GM21423 (cell line): ENCODE measurements at regions not wholly inside any gene's neighbourhood (a gene's known extent, or its start where the extent isn't known, plus 50 kb on each side); places are given as distances from the start of the nearest gene placed in this dataset.

ENCODE experiments used
- ATAC-seq: cut with Tn5 transposase; IDR thresholded peaks from one replicate; pipeline ENCODE4 v1.9.1; 2021; ENCODE audit warnings: mild to moderate bottlenecking, moderate library complexity; ENCODE audit not compliant: unreplicated experiment

DNA sequence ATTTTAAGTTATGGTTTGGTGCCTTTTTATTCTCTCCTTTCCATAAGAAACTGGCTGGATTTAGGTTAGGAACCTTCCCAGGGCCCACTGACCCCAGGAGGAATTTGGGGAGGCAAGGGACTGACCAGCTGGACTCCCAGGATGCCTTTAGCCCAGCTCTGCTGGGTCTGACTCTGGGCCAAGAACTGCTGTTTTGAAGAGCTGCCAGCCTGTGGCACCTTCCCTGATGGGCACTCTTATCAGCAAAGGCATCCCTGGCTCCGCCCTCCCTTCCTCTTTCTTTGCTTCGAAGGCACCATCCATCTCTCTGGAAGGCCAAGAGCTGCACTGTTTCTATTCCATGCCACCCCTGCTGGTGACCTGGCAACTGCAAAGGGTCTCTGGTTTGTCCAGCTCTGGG is 174.7 kb downstream of the POU4F1 start:
- ATAC-seq, result no peak

DNA sequence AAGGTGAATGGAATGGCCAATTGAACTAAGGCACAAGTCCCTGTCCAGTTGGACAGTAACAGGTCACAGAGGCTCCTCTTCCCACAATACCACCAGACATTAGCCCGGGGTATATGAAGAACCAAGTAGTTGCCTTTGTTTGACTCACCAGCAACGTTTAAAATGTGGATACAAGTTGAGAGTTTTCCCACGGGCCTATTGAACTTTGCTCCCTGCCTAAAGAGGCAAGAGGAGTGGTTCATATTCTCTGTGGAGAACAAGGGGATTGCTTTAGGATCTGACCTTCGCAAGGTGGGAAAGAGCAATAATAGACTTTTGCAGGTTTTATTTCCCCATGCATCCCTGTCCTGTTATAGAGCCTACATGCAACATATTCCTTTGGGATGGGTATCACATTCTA is 177.2 kb downstream of the POU4F1 start:
- ATAC-seq, result no peak

DNA sequence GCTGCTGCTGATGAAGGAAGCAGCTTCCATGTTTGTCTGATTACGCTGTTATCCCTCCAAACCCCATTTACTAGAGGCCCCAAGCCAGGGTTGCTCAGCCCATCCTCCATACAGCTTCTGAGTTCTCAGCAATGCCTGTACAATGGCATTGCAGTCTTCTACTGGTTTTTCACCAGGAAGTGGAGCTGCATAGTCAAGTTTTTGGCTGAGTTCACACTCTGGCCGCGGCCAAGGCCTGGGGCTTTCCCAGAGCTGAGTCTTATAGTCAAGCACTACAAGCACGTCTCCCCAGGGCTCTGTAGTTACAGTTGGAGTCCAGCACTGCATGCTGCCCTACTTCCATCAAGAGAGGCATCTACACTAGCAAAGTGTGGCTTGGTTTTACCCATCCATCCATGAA is 182.5 kb downstream of the POU4F1 start:
- no peak for ATAC-seq

DNA sequence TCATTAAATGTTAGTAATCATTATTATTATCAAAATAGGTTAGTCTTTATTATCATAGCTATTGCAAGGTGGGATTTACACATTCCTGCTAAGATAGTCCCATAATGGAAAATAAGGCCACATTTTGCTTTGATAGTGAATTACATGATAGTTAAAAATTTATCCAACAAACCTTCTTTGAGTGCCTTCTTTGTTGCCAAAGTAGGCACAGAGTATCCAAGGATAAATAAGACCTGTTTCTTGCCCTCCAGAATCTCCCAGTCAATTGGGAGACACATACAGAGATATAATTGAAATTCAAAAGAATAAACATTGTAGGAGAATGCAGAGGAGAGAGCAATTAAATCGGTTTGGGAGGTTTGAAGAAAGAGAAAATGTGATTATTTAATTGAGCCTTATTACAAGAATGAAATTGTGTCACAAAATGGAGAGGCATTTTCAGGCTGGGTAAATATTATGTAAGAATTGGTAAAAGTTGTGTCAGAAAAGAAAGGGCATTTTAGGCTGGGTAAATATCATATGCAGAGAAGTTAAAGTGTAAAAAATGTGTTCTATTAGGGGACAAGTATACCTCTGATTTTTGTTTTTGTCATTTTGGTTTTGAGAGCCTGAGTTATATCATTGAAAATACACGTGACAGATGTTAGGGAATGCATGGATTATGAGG is 189.3 kb downstream of the POU4F1 start:
- no peak for ATAC-seq

DNA sequence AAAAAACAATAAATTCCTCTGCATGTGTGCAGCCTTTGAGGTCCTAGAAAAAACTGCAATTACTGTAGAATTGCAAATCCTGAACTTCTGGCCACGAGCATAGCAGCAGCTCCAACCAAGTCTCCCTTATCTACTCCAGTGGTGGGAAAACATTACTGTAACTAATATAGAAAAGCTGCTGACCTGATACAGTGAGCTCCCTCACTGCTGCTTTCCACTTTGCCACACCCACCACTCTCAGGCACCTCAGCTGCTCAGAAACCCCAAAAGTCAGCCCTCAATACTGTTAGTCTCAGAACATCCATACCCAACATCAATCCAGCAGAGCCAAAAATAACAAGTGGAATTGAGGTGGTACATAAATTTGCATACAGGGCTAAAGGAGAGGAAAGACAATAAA is 192.5 kb downstream of the POU4F1 start:
- ATAC-seq, result no peak

DNA sequence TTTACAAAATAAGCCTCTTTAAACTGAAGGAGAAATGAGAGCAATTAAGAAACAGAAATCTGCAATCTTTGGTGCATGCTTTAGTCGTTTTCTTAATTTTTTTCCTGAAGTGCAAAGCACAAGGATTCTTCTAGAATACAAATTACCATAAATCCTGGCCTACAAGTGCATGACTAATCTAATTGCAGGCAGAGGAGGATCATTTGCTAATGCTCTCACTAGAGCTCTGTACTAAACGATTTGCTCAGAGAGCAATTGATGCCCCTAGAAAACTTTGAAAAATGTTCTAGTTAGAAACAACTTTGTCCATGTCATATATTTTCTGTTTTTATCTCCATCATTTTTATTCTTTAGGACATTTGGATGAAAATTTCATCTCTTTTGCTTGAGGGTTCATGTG is 193.2 kb downstream of the POU4F1 start:
- no peak for ATAC-seq

DNA sequence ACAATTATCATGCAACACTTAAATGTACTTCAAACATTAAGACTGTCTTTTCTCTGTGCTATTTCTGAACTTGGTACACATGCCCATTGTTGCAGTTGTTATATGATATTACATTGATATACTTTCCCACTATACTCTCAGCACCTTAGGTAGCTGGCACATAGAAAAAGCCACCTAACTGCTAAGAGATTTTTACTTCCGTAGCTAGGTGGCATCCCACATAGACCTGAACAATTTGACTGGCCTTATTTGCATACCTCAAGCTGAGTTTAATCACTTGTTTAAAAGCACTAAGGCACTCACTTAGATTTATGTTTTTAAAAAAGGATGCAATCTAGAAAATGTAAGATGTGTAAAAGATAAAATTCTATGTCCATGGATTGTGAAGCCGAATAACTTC is 194.2 kb downstream of the POU4F1 start:
- no peak for ATAC-seq

DNA sequence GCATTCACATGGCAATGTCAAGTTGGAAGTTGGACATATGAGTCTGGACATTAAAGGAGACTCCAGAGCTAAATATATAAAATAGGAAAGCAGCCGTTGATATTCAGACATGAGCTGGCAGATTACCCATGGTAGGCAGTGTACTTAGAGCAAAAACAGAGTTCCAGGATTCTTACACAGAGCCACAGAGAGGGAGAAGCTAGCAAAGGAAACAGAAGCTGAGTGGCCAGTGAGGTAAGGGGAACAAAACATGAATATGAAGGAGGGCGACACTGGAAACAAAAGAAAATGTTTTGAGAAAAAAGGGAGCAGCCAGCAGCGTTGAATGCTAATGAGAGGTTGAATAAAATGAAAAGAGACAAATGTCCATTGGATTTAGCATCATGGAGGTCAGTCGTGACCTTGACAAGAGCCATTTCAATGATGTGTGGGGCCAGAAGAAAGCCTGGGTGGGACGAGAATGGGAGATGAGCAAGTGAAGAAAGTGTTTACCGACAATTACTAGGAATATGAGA is 198.4 kb downstream of the POU4F1 start:
- ATAC-seq, result no peak

DNA sequence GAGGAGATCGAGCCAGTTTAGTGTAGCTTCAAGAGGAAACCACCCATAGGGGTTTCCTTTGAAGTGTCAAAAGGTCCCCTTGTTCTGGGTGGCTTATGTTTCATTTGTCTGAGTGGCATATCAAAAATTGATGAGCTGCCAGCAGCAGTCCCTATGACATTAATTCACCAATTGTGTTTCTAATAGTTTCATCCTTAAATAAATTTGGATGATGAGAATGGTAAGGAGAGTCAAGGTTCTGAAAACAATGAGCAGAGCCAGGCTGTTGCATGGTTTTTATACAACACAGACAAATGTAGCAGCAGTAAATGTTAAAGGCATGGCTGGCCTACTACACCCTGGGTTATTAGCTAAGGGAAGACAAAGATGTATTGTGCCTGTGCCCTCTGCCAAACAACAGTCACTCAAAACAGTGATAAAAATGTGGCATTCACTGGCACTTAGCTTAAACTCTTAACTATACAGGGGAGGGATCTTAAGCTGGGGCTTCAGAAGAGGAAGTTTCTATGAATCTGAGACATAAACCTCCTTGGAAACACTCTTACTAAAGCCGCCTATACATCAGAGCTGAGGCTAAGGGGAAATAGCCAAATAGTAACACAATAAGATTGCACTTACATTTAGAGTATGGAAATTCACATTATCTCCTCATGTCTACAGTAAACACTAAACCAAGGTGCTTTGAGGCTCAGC is 200.5 kb downstream of the POU4F1 start:
- no peak for ATAC-seq

DNA sequence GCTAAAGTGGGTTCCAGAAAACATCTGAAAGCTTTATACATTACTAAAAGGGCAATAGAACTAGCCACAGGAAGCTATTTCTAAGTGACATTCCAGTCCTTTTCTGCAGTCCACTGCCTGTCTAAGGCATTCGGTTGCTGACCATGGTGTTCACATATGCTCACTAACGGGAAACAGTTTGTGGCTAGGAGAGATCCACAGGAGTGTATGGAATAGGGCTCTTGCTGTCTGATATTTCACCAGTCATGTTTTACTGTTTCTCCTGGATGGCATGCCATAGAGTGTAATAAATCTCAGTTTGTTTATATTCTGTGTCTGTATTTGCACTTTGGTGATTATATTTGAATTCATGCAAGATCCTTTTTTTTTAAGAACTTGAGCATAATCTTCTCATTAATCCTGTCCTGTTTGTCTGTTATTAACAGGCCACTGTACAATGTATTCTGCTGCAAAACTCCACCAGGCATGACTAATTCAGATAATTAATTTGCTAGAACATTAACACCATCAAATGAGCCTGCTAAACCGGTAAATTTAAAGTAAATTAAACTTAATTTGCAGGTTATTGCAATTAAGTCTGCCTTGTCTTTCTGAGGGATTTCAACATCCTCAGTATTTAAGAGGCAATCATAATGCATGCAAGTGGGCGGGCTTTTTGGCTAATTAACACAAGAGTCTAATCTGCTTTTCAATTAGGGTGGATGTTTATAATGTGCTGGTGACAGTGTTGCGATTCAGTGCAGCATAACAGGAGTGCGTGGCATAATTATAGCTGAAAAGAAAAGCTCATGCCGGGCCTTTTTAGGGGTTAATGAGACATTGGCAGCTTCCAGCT is 201.3 kb downstream of the POU4F1 start:
- ATAC-seq, result no peak

DNA sequence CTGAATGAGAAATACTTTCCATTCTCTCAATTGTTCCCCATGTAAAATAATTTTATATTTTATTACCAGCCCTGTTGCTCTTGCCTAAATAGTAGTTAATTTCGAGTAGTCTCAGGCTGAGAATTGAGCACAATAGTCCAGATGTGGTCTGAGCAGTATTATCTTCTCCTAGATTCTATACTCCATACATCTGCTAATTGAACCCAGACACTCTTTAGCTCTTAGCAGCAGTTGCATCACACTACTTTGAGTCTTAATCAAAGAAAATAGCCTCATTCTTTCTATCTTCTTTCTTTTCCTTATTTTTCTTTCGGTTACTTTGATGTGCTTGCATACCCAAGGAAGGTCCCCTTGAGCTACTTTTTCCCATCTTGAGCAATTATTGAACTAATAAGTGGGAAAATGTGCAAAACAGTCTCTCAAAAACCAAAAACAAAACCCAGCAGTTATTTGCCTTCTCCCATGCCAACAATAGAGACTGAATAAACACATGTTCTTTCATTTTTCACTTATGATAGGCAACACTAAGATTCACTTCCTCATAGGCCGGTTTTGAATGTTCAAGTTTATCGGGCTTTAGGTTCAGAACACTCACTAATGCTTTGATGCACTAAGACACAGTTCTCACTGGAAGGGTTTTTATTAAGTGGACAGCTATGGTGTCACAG is 204.5 kb downstream of the POU4F1 start:
- peak; percentile 91 for ATAC-seq

DNA sequence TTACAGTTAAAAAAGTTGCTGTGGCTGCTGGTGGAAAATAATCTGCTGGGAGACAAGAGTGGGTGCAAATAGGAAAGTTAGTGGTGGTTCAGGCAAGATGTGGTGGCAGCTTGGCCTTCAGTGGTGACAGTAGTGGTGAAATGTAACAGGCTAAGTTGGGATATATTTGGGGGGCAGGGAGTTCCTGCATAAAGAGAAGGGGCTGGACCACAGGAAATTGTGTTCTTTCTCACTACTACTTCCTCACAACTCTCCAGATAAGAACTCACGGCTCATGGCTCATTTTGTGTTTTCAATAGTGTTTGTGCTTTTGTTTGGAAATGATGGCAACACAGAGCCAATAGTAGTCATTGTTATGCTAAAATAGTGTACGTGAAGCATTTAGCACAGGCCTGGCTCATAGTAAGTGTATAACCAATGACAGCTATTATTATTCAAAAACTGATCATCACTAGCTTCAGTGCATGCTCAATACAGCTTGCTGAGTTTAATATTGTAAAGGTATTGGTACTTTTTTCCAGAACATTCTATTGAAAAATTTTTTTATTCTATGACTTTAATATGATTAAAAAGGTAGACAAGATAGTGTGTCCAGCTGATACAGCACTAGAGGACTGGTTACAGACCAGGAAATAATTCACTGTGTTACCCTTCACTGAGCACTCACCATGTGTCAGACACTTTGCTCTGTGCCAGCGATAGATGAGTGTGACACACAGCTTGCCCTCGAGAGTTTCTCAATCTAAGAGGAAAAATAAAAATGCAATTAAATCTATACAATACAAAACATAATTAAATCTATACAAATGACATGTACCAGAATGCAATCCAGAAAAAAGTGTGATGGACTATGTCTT is 209.8 kb downstream of the POU4F1 start:
- ATAC-seq, result no peak

DNA sequence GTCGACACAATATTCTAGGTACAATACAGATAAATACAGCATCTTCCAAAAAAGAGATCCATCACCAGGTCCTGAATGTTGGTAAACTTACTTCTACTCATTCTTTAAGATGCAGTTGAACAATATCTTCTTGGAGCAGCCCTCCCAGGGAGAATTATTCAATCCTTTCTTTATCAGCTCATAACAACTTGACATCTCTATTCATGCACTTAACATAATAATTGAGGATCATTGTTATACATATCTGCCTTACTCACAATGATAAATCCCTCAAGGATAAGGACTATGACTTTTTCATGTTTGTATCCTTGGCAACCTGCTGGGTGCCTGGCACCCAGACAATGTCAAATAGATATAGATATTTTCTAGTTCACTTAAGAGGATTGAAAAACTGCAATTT is 219.5 kb downstream of the POU4F1 start:
- no peak for ATAC-seq

DNA sequence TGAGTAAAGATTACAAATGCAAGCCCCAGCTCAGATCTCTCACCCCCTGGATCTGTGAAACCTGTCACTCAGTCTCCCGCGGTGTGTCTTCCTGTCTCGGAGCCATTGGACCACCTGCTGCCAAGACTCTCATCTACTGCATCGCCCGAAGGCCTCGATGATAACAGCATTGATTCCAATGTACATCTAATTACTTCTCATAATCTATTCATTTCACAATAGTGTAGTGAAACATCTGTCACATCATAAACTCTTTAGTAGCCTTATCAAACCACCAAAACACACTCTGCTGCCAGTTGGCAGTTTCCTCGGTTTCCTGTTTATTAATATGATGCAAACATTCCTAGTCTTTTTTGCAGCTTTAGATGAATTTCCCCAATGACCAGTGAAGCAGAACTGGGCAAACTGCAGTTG is 220.3 kb downstream of the POU4F1 start:
- ATAC-seq, result no peak

DNA sequence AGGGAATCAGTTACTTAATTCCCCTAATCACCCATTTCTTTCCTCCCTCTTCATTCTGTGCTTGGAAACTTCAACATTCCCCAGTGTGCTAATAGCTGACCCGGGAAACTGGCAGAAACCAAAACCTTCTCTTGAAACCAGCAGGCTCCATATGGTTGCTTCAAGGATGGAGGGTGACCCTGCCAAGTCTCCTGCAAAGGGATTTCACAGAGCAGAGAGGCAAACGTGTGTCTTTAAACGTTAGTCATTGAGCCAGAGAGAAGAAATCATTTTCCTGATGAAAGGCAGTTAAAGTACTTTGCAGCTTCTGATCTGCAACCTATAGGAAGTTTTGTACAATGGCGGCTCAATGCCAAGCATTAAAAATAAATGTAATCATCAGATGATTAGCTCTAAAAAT is 220.9 kb downstream of the POU4F1 start:
- no peak for ATAC-seq

DNA sequence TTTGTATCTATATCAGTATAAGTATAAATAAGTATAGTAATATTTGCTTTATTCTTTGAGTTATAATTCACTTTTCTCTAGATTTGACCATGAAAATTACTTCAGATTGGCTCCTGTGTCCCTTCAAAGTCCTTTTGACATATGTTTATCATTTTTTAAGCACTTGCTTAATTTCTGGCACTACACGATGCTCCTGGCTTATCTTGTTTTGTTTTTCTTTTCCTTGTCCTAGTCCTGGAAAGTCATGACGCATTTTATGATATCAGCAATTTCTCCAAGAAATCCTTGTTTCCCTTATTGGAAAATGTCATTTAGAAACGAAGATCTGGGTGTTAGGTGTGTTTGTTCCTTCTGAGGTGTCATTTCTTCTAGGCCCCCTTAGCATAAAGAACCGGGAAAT is 226.5 kb downstream of the POU4F1 start:
- ATAC-seq, result no peak

DNA sequence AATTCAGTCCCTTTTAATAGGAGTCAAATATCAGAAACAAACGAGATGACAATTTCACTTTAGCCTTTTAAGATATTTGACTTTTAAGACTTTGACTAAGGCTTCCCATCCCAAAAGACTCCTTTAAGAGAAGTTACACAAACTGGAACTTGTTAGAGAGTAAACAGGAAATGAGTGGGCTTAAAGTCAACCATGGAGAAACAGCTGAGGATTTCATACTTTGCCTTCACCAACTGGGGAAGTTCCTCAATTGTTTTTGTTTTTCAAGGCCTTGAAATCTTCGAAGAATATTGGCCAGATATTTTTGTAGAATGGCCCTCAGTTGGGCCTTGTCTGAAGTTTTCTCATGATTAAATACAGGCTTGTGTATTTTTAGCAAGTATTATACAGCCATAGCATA is 227.3 kb downstream of the POU4F1 start:
- ATAC-seq, result no peak

DNA sequence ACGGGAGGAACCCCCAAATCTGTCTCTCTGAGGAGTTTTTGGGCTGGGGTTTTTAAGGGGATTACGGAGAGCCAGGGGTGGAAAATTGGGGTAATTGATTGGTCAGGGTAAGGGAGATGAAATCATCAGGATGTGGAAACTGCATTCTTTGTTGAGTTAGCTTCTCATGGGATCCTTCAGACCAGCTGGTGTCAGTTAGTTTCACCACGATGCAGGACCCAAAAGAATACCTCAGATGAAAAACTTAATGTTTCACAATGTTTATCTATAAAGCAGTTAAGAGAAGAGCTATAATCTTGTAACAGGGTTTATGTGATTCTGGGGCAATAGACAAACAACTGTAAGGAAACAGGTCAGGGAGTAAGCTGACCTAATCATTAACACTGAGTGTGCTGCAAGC is 230.8 kb downstream of the POU4F1 start:
- ATAC-seq, result no peak

DNA sequence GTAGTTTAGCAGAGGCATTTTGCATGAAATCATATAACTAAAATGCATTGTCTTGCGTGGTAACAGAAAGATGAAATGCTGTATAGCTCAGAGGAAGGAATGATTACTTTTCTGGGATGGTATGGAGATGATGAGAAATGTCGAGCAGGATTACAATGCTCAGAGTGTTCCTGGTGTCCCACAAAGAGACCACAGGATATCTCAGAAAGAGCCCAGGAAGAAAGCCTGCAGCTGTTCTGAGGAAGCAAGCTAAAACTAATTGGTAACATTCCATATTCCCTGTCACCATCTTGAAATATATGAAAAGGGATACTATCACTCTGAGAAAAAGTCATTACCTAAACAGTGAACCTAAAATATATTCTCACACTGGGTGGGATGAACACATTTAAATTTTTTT is 233.1 kb downstream of the POU4F1 start:
- no peak for ATAC-seq

DNA sequence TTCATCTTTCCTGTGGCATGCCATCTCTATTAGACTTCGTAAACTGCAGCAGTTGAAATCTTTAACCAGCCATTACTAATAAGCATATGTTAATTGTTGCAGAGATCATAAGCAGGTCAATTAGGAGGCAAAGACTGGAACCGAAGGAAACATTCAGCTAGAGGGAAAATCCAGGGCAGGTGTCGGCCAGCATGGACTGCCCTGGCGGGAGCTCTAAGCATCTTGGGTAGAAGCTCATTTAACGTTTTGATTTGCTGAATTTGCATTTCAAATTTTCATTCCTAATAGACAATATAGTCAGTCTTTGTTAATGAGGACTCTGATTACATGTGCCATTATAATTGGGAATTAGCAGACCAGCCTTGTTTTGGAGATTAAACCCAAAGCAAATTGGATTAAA is 238.6 kb downstream of the POU4F1 start:
- ATAC-seq, result no peak
